Stomach smooth muscle (tissue), 2 donors: ENCODE measurements at regions not wholly inside any gene's neighbourhood (a gene's known extent, or its start where the extent isn't known, plus 50 kb on each side); places are given as distances from the start of the nearest gene placed in this dataset.

Source experiments
- H3K27ac ChIP-seq: one replicate; pipeline ENCODE4 v1.7.0; 2013; ENCODE audit warnings: mild to moderate bottlenecking, low read length, inconsistent platforms
- H3K27me3 ChIP-seq, 2 donors: one replicate each; pipeline ENCODE4 v1.7.0; 2013; ENCODE audit warnings: low read length in 2 of 2; ENCODE audit not compliant: insufficient read depth in 2 of 2, control insufficient read depth in 1 of 2
- H3K36me3 ChIP-seq, 2 donors: one replicate each; pipeline ENCODE4 v1.7.0; 2013; ENCODE audit warnings: low read length in 2 of 2; ENCODE audit not compliant: control insufficient read depth in 2 of 2, insufficient read depth in 2 of 2
- H3K4me1 ChIP-seq: one replicate; pipeline ENCODE4 v1.7.0; 2013; ENCODE audit warnings: low read length; ENCODE audit not compliant: control insufficient read depth, insufficient read depth
- H3K4me3 ChIP-seq, 2 donors: one replicate each; pipeline ENCODE4 v1.7.0; 2013; ENCODE audit warnings: low read length in 2 of 2
- H3K9ac ChIP-seq, 2 donors: one replicate each; pipeline ENCODE4 v1.7.0; 2013; ENCODE audit warnings: low read length in 2 of 2, mild to moderate bottlenecking in 1 of 2
- H3K9me3 ChIP-seq, 2 donors: one replicate each; pipeline ENCODE4 v1.7.0; 2013; ENCODE audit warnings: low read length in 2 of 2; ENCODE audit not compliant: control insufficient read depth in 2 of 2
- donor health status: healthy.
- donor health status: Pancreatic carcinoma.

- Histone ChIP-seq H3K27ac (no peak overlapping the region), H3K36me3 (no peaks in the 10 kb centered on the region), H3K4me3 (no peak overlapping the region), H3K9ac (no peak overlapping the region), H3K4me1 (peaks cover under 1% of the 10 kb centered on the region), H3K9me3 (peaks cover 0 to 6% of the 10 kb centered on the region in 2 donors), H3K27me3 (no peaks in the 10 kb centered on the region)
Observed at GRCh38 chr2:239674981-239675825, 274.4 kb upstream of the HDAC4 start.

- Histone ChIP-seq H3K36me3 (no peaks in the 10 kb centered on the region), H3K27me3 (no peaks in the 10 kb centered on the region), H3K4me3 (no peak overlapping the region), H3K4me1 (peaks cover 4% of the 10 kb centered on the region), H3K27ac (no peak overlapping the region), H3K9me3 (peaks cover 0 to 6% of the 10 kb centered on the region in 2 donors), H3K9ac (no peak overlapping the region)
Observed at GRCh38 chr2:239674101-239674980, 273.5 kb upstream of the HDAC4 start.

- no peak overlapping the region for H3K4me3 ChIP-seq
- H3K4me1 ChIP-seq: peaks cover 4% of the 10 kb centered on the region
- H3K9me3 ChIP-seq: peaks cover 0 to 6% of the 10 kb centered on the region in 2 donors
- no peaks in the 10 kb centered on the region for H3K27me3 ChIP-seq
- no peaks in the 10 kb centered on the region for H3K36me3 ChIP-seq
- no peak overlapping the region for H3K9ac ChIP-seq
- no peak overlapping the region for H3K27ac ChIP-seq
Observed at GRCh38 chr2:239673641-239674040, 272.8 kb upstream of the HDAC4 start.

- Histone ChIP-seq H3K4me3 (no peak overlapping the region), H3K36me3 (no peaks in the 10 kb centered on the region), H3K4me1 (peaks cover 4% of the 10 kb centered on the region), H3K9ac (no peak overlapping the region), H3K9me3 (peaks cover 0 to 6% of the 10 kb centered on the region in 2 donors), H3K27ac (no peak overlapping the region), H3K27me3 (no peaks in the 10 kb centered on the region)
Observed at GRCh38 chr2:239671916-239672849, 271.4 kb upstream of the HDAC4 start.

GRCh38 chr2:239671471-239671870, 270.7 kb upstream of the HDAC4 start:
- Histone ChIP-seq H3K36me3 (no peaks in the 10 kb centered on the region), H3K4me3 (no peak overlapping the region), H3K27ac (no peak overlapping the region), H3K9me3 (peaks cover 0 to 6% of the 10 kb centered on the region in 2 donors), H3K27me3 (no peaks in the 10 kb centered on the region), H3K9ac (no peak overlapping the region), H3K4me1 (peaks cover 4% of the 10 kb centered on the region)

GRCh38 chr2:239670463-239671120, 269.8 kb upstream of the HDAC4 start:
- Histone ChIP-seq H3K9me3 (peaks cover 0 to 6% of the 10 kb centered on the region in 2 donors), H3K4me3 (no peak overlapping the region), H3K27ac (no peak overlapping the region), H3K36me3 (no peaks in the 10 kb centered on the region), H3K9ac (no peak overlapping the region), H3K27me3 (no peaks in the 10 kb centered on the region), H3K4me1 (peaks cover 4% of the 10 kb centered on the region)

GRCh38 chr2:239669899-239670460, 269.2 kb upstream of the HDAC4 start:
- Histone ChIP-seq H3K36me3 (no peaks in the 10 kb centered on the region), H3K4me3 (no peak overlapping the region), H3K9me3 (peaks cover 0 to 6% of the 10 kb centered on the region in 2 donors), H3K4me1 (peaks cover 4% of the 10 kb centered on the region), H3K27me3 (no peaks in the 10 kb centered on the region), H3K27ac (no peak overlapping the region), H3K9ac (no peak overlapping the region)

- H3K27ac ChIP-seq: no peak overlapping the region
- no peaks in the 10 kb centered on the region for H3K27me3 ChIP-seq
- H3K9me3 ChIP-seq: peaks cover 0 to 6% of the 10 kb centered on the region in 2 donors
- no peaks in the 10 kb centered on the region for H3K36me3 ChIP-seq
- no peak overlapping the region for H3K4me3 ChIP-seq
- H3K9ac ChIP-seq: no peak overlapping the region
- peaks cover 4% of the 10 kb centered on the region for H3K4me1 ChIP-seq
Observed at GRCh38 chr2:239669181-239669898, 268.5 kb upstream of the HDAC4 start.

GRCh38 chr2:239668651-239669050, 267.8 kb upstream of the HDAC4 start:
- no peaks in the 10 kb centered on the region for H3K36me3 ChIP-seq
- no peak overlapping the region for H3K9ac ChIP-seq
- H3K4me1 ChIP-seq: peaks cover 4% of the 10 kb centered on the region
- no peak overlapping the region for H3K27ac ChIP-seq
- no peaks in the 10 kb centered on the region for H3K27me3 ChIP-seq
- H3K4me3 ChIP-seq: no peak overlapping the region
- peaks cover 0 to 6% of the 10 kb centered on the region in 2 donors for H3K9me3 ChIP-seq
